ENCODE measurements at regions not wholly inside any gene's neighbourhood (a gene's known extent, or its start where the extent isn't known, plus 50 kb on each side); places are given as distances from the start of the nearest gene placed in this dataset.

DNA sequence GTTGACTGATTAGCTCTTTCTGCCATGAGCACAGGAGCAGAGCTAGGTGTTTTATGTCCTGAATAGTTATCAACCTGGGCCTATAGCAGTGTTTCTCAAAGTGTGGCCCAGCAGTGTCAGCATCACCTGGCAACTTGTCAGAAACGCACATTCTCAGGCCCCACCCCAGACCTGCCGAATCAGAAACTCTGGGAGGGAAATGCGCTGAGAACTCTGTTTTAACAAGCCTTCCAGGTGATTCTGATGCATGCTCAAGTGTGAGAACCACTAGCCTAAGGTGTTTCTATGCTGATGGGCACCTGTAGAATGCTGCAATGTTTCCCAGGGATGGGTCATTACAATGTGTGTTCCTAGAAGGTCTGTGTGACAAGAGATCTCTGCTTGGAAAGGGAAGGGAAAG is 257.5 kb downstream of the MID1IP1 start:
- TF ChIP-seq, protein P1, sequence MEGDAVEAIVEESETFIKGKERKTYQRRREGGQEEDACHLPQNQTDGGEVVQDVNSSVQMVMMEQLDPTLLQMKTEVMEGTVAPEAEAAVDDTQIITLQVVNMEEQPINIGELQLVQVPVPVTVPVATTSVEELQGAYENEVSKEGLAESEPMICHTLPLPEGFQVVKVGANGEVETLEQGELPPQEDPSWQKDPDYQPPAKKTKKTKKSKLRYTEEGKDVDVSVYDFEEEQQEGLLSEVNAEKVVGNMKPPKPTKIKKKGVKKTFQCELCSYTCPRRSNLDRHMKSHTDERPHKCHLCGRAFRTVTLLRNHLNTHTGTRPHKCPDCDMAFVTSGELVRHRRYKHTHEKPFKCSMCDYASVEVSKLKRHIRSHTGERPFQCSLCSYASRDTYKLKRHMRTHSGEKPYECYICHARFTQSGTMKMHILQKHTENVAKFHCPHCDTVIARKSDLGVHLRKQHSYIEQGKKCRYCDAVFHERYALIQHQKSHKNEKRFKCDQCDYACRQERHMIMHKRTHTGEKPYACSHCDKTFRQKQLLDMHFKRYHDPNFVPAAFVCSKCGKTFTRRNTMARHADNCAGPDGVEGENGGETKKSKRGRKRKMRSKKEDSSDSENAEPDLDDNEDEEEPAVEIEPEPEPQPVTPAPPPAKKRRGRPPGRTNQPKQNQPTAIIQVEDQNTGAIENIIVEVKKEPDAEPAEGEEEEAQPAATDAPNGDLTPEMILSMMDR (optimal IDR thresholded peaks at IDR 0.05 in 1 of 3, IDR thresholded peaks at IDR 0.05 in 1 of 3, conservative IDR thresholded peaks at IDR 0.05 in 1 of 3; ENCODE audit: extremely low read depth in 1 of 3, insufficient read depth in 2 of 3, low read length in 3 of 3) = no peak
- TF ChIP-seq EZH2 (IDR thresholded peaks at IDR 0.05; ENCODE audit: low read length) = no peak

Measured in keratinocyte (primary cell).